ENCODE measurements at regions not wholly inside any gene's neighbourhood (a gene's known extent, or its start where the extent isn't known, plus 50 kb on each side); places are given as distances from the start of the nearest gene placed in this dataset.

DNA sequence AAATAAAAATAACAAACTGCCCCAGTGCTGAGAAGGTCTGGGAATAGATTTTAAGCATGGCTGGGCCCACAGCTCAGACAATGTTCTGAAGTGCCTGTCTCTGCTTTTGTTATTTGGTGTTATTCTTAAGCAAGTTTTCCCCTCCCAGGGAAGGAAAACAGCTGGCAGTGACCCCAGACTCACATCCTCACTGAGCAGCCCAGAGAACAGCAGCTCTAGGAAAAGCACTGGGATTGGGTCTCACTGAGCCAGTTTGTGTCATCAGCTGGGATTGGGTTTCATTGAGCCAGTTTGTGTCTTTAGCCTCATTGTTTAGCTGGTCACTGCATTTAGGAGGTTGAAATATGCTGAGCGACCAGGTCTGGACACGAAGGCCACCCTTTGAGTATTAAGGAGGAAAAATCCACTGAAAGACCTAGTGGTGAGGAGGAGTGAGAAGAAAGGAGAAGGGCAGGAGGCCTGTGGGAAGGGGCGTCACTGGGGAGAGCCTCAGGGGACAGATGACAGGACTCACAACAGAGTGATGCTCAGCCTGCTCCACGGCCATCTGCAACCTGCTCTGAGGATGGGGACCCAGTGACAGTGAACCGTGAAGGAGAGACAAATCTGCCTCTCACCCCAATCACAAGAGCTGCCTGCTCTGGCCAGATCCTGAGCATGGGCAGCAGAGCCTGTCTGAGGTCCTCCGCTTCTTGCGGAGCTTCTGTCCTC lies 103.8 kb downstream of the TOMM20 start:
- no peak for FAIRE-seq
- H3K27me3 ChIP-seq (ENCODE audit: control insufficient read depth, extremely low read depth, insufficient read depth, low read length) = no peaks in the 10 kb centered on the region
- no peak overlapping the region for H2AFZ ChIP-seq (ENCODE audit: control insufficient read depth, low read length)
- no peak overlapping the region for H3K9ac ChIP-seq (ENCODE audit: control insufficient read depth, extremely low read depth, insufficient read depth, low read length)
- DNase-seq (ENCODE audit: low read depth, low spot score) = no peak
- no peaks in the 10 kb centered on the region for H4K20me1 ChIP-seq (ENCODE audit: control insufficient read depth, extremely low read depth, insufficient read depth, low read length)
- peaks cover 3% of the 10 kb centered on the region for H3K4me1 ChIP-seq (ENCODE audit: control insufficient read depth, extremely low read depth, insufficient read depth, low read length)
- H3K36me3 ChIP-seq (ENCODE audit: control insufficient read depth in 2 of 2, extremely low read depth in 1 of 2, insufficient read depth in 2 of 2, low read length in 2 of 2) = no peaks in the 10 kb centered on the region
- no peaks in the 10 kb centered on the region for H3K79me2 ChIP-seq (ENCODE audit: control insufficient read depth, insufficient read depth, low read length)
- TF ChIP-seq EZH2 (IDR thresholded peaks at IDR 0.05; ENCODE audit: low read length) (no peak), CTCF (optimal IDR thresholded peaks at IDR 0.05 in 1 of 3, IDR thresholded peaks at IDR 0.05 in 1 of 3, conservative IDR thresholded peaks at IDR 0.05 in 1 of 3; ENCODE audit: extremely low read depth in 1 of 3, insufficient read depth in 2 of 3, low read length in 3 of 3) (no peak)
- no peaks in the 10 kb centered on the region for H3K9me1 ChIP-seq (ENCODE audit: control insufficient read depth, extremely low read depth, insufficient read depth, low read length)
- H3K27ac ChIP-seq (ENCODE audit: control insufficient read depth, insufficient read depth, low read length) = no peak overlapping the region
- dilution Hi-C loops (cut with MboI; ENCODE audit: extremely low pct_ligation_motif_present, low sequenced_read_pairs) = no loop called here
- peaks cover 2% of the 10 kb centered on the region for H3K9me3 ChIP-seq (ENCODE audit: control insufficient read depth, low read depth, low read length)
- no peak overlapping the region for H3K4me2 ChIP-seq (ENCODE audit: control insufficient read depth, extremely low read depth, insufficient read depth, low read depth, low read length)
- H3K4me3 ChIP-seq (ENCODE audit: control insufficient read depth in 2 of 3, extremely low read depth in 1 of 3, insufficient read depth in 2 of 3, low read depth in 1 of 3, low read length in 3 of 3) = no peak overlapping the region

DNA sequence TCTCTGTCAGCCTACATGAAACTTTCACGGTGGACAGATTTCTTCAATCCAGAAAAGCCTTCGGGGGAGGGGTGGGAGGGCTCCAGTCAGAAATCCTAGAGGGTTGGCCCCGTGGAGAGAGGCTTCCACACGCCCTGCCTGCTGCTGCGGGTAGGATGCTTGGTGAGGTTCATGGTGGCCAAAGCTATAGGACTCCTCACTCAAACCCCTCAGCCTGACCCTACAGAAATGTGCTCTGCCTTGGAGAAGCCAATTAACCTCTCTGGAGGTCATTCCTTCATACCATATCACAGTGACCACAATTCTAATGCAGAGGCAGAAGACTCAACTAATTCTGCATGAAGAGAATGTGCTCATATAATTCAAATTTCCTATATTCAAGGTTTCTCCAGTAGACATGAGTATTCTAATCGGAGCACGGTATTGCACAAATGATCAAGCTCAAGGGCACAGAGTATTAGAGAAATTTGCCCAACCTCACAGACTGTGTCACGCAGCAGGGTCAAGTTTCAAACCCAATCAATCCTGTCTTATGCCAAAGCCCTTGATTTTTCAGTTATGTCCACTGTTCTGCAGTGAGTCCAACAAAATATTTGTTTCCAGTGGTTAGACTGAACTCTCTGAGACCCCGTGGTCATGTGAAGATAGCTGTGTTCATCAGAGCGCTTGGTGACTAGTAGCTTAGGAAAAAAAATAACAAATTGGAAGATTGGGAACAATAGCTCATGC lies 104.8 kb downstream of the TOMM20 start:
- H3K27ac ChIP-seq (ENCODE audit: control insufficient read depth, insufficient read depth, low read length) = no peak overlapping the region
- no peak for FAIRE-seq

More for the DNA sequence above, 104.8 kb downstream of the TOMM20 start:
- Histone ChIP-seq H3K4me2 (ENCODE audit: control insufficient read depth, extremely low read depth, insufficient read depth, low read depth, low read length) (no peak overlapping the region), H3K4me1 (ENCODE audit: control insufficient read depth, extremely low read depth, insufficient read depth, low read length) (peaks cover 11% of the 10 kb centered on the region), H3K79me2 (ENCODE audit: control insufficient read depth, insufficient read depth, low read length) (no peaks in the 10 kb centered on the region), H3K9ac (ENCODE audit: control insufficient read depth, extremely low read depth, insufficient read depth, low read length) (no peak overlapping the region), H3K9me3 (ENCODE audit: control insufficient read depth, low read depth, low read length) (peaks cover 2% of the 10 kb centered on the region), H3K4me3 (ENCODE audit: control insufficient read depth in 2 of 3, extremely low read depth in 1 of 3, insufficient read depth in 2 of 3, low read depth in 1 of 3, low read length in 3 of 3) (no peak overlapping the region), H3K9me1 (ENCODE audit: control insufficient read depth, extremely low read depth, insufficient read depth, low read length) (no peaks in the 10 kb centered on the region), H2AFZ (ENCODE audit: control insufficient read depth, low read length) (no peak overlapping the region), H3K27me3 (ENCODE audit: control insufficient read depth, extremely low read depth, insufficient read depth, low read length) (no peaks in the 10 kb centered on the region), H4K20me1 (ENCODE audit: control insufficient read depth, extremely low read depth, insufficient read depth, low read length) (no peaks in the 10 kb centered on the region), H3K36me3 (ENCODE audit: control insufficient read depth in 2 of 2, extremely low read depth in 1 of 2, insufficient read depth in 2 of 2, low read length in 2 of 2) (no peaks in the 10 kb centered on the region)
- no peak for DNase-seq (ENCODE audit: low read depth, low spot score)
- dilution Hi-C loops (cut with MboI; ENCODE audit: extremely low pct_ligation_motif_present, low sequenced_read_pairs) = no loop called here
- TF ChIP-seq EZH2 (IDR thresholded peaks at IDR 0.05; ENCODE audit: low read length) (no peak), CTCF (optimal IDR thresholded peaks at IDR 0.05 in 1 of 3, IDR thresholded peaks at IDR 0.05 in 1 of 3, conservative IDR thresholded peaks at IDR 0.05 in 1 of 3; ENCODE audit: extremely low read depth in 1 of 3, insufficient read depth in 2 of 3, low read length in 3 of 3) (no peak)
